Thyroid gland (tissue), 4 donors: ENCODE measurements at regions not wholly inside any gene's neighbourhood (a gene's known extent, or its start where the extent isn't known, plus 50 kb on each side); places are given as distances from the start of the nearest gene placed in this dataset.

ENCODE experiments used
- DNase-seq, 2 donors: peaks; one replicate each; pipeline ENCODE4 v3.0.0-alpha.2; 2019
- H3K27ac ChIP-seq, 3 donors: fragments of 200-600 bp; sonication (generic); 1 replicate in 2 of 3; 2 replicates in 1 of 3; pipeline ENCODE4 v1.5.1; 2016 to 2019; ENCODE audit warnings: mild to moderate bottlenecking in 1 of 3, moderate library complexity in 1 of 3
- H3K27me3 ChIP-seq: fragments of 200-600 bp; sonication (generic); one replicate; pipeline ENCODE4 v1.5.1; 2019
- H3K36me3 ChIP-seq, 2 donors: fragments of 200-600 bp; sonication (generic); one replicate each; pipeline ENCODE4 v1.5.1; 2016 to 2019
- H3K4me1 ChIP-seq, 2 donors: fragments of 200-600 bp; sonication (generic); one replicate each; pipeline ENCODE4 v1.5.1; 2017 to 2019
- H3K4me3 ChIP-seq, 3 donors: fragments of 200-600 bp; sonication (generic); replicated peaks in 1 of 3; 1 replicate in 2 of 3; 2 replicates in 1 of 3; pipeline ENCODE4 v1.5.1; 2016; ENCODE audit warnings: mild to moderate bottlenecking in 1 of 3
- H3K9me3 ChIP-seq: fragments of 200-600 bp; sonication (generic); one replicate; pipeline ENCODE4 v1.5.1; 2017
- POLR2A ChIP-seq, 2 donors: fragments of 450-650 bp; IDR thresholded peaks; one replicate each; pipeline ENCODE4 v1.6.1; 2017; ENCODE audit warnings: antibody characterized with exemption in 2 of 2, mild to moderate bottlenecking in 2 of 2, moderate library complexity in 1 of 2
- WGBS, 2 donors: methylation state at CpG; one replicate each; pipeline ENCODE4 v1.1.5; 2017; 5-methylcytosine and 5-hydroxymethylcytosine counted together
- intact Hi-C: fragments of 100-400 bp; cut with DNase I; formaldehyde crosslinking; loops from one replicate; pipeline ENCODE4 v1.15.1; 2023
- TF ChIP-seq, protein P1 (sequence below), 6 experiments: fragments of 200-600 bp in 3 of 6; fragments of 450-650 bp in 3 of 6; sonication (generic) in 3 of 6; IDR thresholded peaks; one replicate each; pipeline ENCODE4 v1.5.1; 2016 to 2019; ENCODE audit warnings: antibody characterized with exemption in 6 of 6, mild to moderate bottlenecking in 2 of 6, inconsistent platforms in 1 of 6, moderate library complexity in 1 of 6

DNA sequence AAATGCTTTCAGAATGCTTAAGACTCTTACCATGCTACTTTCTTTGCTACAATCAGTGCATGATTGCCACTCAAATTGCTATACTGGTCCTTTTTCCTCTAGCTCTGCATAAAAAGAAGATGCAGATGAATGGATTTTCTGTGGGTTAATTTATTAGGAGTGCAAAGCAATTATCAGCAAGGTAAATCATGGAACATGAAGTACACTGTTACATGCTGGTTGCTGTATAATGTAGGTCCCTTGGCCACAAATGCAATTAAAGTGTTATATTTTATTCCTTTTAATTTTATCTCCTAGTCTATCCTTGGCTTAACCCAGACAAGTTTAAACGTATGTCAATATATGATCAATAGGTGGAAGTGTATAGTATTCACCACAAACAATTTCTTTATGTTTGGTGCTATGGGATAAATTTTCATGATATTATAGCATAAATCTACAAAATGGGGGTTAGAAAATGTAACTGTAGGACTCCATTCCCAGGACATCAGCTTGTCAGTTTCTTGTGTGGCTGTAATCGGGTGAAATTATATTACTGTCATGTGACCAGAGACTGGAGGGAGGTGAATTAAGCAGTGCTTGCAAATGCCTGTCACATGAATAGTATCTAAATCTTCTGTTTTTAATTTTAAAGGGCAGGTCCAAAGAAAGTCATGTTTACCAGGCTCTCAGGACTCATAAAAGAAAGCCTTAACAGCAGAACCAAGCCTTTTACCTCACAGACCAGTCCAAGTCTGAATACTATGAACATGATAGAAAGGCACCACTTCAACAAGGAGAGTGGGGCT is 176.9 kb upstream of the ID4 start:
- whole genome bisulfite sequencing, 2 donors: 48 to 71% methylated on average over 2 of the region's 2 CpGs
- DNase-seq: no peak
- intact Hi-C loops: no loop called here
- Histone ChIP-seq H3K36me3 (no peaks in the 10 kb centered on the region), H3K4me1 (peaks cover 0 to under 1% of the 10 kb centered on the region in 2 donors), H3K9me3 (no peaks in the 10 kb centered on the region), H3K27me3 (no peaks in the 10 kb centered on the region), H3K27ac (no peak overlapping the region), H3K4me3 (no peak overlapping the region)
- TF ChIP-seq POLR2A (IDR thresholded peaks at IDR 0.05): no peak
- TF ChIP-seq, protein P1, sequence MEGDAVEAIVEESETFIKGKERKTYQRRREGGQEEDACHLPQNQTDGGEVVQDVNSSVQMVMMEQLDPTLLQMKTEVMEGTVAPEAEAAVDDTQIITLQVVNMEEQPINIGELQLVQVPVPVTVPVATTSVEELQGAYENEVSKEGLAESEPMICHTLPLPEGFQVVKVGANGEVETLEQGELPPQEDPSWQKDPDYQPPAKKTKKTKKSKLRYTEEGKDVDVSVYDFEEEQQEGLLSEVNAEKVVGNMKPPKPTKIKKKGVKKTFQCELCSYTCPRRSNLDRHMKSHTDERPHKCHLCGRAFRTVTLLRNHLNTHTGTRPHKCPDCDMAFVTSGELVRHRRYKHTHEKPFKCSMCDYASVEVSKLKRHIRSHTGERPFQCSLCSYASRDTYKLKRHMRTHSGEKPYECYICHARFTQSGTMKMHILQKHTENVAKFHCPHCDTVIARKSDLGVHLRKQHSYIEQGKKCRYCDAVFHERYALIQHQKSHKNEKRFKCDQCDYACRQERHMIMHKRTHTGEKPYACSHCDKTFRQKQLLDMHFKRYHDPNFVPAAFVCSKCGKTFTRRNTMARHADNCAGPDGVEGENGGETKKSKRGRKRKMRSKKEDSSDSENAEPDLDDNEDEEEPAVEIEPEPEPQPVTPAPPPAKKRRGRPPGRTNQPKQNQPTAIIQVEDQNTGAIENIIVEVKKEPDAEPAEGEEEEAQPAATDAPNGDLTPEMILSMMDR (IDR thresholded peaks at IDR 0.05): no peak

DNA sequence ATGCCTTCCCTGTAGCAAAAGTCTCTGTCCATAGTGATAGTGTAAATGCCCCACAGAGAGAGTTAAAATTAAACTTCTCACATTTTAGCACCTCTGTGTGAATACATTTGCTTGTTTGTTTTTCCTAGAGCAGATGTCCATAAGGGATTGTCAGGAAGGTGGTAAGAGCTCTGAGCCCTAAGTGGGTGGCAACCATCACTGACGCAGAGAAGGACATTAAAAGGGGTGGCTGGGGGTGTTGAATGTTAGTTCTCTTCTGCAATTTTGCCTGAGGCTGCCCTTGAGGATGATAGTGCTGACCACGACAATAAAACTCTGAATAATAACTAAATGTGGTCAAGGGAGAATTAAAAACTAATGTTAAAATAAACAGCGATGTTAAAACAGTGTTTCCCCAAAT is 174.3 kb upstream of the ID4 start:
- Histone ChIP-seq H3K36me3 (no peaks in the 10 kb centered on the region), H3K27ac (no peak overlapping the region), H3K27me3 (no peaks in the 10 kb centered on the region), H3K9me3 (no peaks in the 10 kb centered on the region), H3K4me1 (peaks cover 0 to 7% of the 10 kb centered on the region in 2 donors), H3K4me3 (no peak overlapping the region)
- TF ChIP-seq POLR2A (IDR thresholded peaks at IDR 0.05): no peak
- TF ChIP-seq, protein P1 (IDR thresholded peaks at IDR 0.05): no peak
- no peak for DNase-seq
- WGBS, 2 donors: 80 to 92% methylated on average over 3 of the region's 3 CpGs
- intact Hi-C loops: no loop called here

DNA sequence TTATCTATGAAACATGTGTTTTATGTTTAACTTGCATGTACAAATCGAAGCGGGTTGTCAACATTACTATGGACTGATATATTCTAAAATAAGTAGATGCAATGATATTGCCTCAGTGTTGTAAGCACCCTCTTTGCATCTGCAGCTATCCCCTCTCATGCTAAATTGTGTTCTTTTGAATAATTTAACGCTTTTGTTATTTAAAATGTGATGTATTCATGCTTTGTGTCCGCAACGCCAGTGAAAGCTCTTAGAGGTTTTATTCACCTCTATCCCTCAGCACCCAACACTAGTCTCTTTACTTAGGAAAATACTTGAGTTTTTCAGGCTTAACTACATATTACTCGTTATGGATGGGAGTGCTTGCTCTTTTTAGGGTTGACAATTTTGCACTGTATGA is 173.7 kb upstream of the ID4 start:
- WGBS, 2 donors: 79 to 84% methylated on average over 6 of the region's 6 CpGs
- intact Hi-C loops: no loop called here
- DNase-seq: no peak
- peaks cover 0 to 7% of the 10 kb centered on the region in 2 donors for H3K4me1 ChIP-seq
- no peaks in the 10 kb centered on the region for H3K36me3 ChIP-seq
- TF ChIP-seq POLR2A (IDR thresholded peaks at IDR 0.05): no peak
- TF ChIP-seq, protein P1 (IDR thresholded peaks at IDR 0.05): no peak
- no peak overlapping the region for H3K27ac ChIP-seq
- no peaks in the 10 kb centered on the region for H3K27me3 ChIP-seq
- H3K9me3 ChIP-seq: no peaks in the 10 kb centered on the region
- H3K4me3 ChIP-seq: no peak overlapping the region

DNA sequence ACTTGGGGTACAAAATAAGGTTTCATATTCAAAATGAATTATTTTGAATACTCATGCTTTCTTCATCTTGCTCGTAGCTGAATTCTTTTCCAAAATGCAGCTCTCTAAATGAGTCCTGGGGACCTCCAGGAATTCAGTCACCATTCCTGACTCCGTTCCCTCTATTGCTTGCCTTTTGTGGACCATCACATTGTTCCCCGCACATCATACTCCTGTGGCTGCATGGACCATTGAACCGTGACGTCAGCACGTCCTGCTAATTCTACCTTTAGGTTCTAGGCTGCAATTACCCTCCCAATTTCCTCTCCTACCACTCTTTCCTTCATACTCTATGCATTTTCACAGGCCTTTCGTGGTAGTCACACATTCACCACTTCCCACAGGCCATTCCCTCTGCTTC is 173.1 kb upstream of the ID4 start:
- H3K4me3 ChIP-seq: no peak overlapping the region
- no peak for DNase-seq
- intact Hi-C loops: no loop called here
- WGBS, 2 donors: 74 to 76% methylated on average over 7 of the region's 7 CpGs
- no peak overlapping the region for H3K27ac ChIP-seq
- H3K4me1 ChIP-seq: peaks cover 0 to 7% of the 10 kb centered on the region in 2 donors
- no peaks in the 10 kb centered on the region for H3K9me3 ChIP-seq
- no peak for TF ChIP-seq POLR2A (IDR thresholded peaks at IDR 0.05)
- TF ChIP-seq, protein P1 (IDR thresholded peaks at IDR 0.05): no peak
- no peaks in the 10 kb centered on the region for H3K27me3 ChIP-seq
- no peaks in the 10 kb centered on the region for H3K36me3 ChIP-seq

DNA sequence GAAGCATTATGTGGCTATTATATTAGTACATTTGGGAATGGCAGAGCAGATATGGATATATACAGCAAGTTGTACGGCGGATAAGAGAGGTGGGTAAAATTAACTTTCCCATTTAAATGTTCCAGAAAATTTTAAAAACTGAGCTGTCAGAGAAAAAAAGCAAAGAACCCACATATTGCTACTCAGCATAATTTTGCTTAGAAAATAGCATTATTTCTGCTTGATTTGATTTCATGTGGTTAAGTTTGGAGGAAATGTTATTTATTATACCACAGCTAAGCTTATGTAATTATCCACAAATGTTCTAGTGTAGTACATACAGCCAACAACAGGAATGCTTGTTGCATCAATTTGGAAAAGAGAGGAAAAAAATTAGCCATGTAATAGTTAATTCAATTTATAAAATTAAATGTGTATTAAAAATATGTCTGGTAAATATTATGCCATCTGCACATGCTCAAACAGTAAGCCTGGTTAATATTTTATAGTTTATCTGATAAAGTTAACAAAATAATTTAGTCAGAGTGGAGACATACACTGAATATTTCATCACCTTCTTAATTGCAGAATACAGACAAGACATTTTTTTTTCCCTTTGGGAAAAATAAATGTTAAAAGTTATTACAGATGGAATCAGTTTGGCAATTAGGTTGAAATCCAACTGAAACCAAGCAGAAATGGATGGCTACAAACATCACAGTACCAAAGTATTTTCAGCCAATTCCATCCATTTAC is 172.1 kb upstream of the ID4 start:
- Histone ChIP-seq H3K27ac (no peak overlapping the region), H3K4me3 (no peak overlapping the region), H3K4me1 (peaks cover 0 to 7% of the 10 kb centered on the region in 2 donors), H3K9me3 (no peaks in the 10 kb centered on the region), H3K36me3 (no peaks in the 10 kb centered on the region), H3K27me3 (no peaks in the 10 kb centered on the region)
- TF ChIP-seq POLR2A (IDR thresholded peaks at IDR 0.05): no peak
- TF ChIP-seq, protein P1 (IDR thresholded peaks at IDR 0.05): no peak
- 95% methylated on average over 2 of the region's 2 CpGs for WGBS, 2 donors
- DNase-seq: no peak
- intact Hi-C loops: no loop called here
